ENCODE measurements at regions not wholly inside any gene's neighbourhood (a gene's known extent, or its start where the extent isn't known, plus 50 kb on each side); places are given as distances from the start of the nearest gene placed in this dataset.
"Not testable (repeated sequence)": the region's sequence is repeated elsewhere in the genome, so short reads cannot be mapped to it uniquely, and the experiment has no call there.

GRCh38 chr4:154039435-154040343 is 250.8 kb upstream of the SFRP2 start:
- no peak for DNase-seq (ENCODE audit: low read depth in 1 of 2, low spot score in 1 of 2)
- TF ChIP-seq JUND (IDR thresholded peaks at IDR 0.05; ENCODE audit: low read depth): no peak
- in situ Hi-C loops (cut with HindIII; ENCODE audit: low pct_unique_long_range_greater_than_20kb, low sequenced_read_pairs): no loop called here

GRCh38 chr4:154036856-154037255 is 248.0 kb upstream of the SFRP2 start:
- no peak for DNase-seq (ENCODE audit: low read depth in 1 of 2, low spot score in 1 of 2)
- TF ChIP-seq JUND (IDR thresholded peaks at IDR 0.05; ENCODE audit: low read depth): no peak
- in situ Hi-C loops (cut with HindIII; ENCODE audit: low pct_unique_long_range_greater_than_20kb, low sequenced_read_pairs): no loop called here

- in situ Hi-C loops (cut with HindIII; ENCODE audit: low pct_unique_long_range_greater_than_20kb, low sequenced_read_pairs): no loop called here
- DNase-seq (ENCODE audit: low read depth in 1 of 2, low spot score in 1 of 2): no peak
- TF ChIP-seq JUND (IDR thresholded peaks at IDR 0.05; ENCODE audit: low read depth): no peak
Measured at GRCh38 chr4:154035341-154035740, 246.5 kb upstream of the SFRP2 start.

- in situ Hi-C loops (cut with HindIII; ENCODE audit: low pct_unique_long_range_greater_than_20kb, low sequenced_read_pairs): no loop called here
- no peak for DNase-seq (ENCODE audit: low read depth in 1 of 2, low spot score in 1 of 2)
- no peak for TF ChIP-seq JUND (IDR thresholded peaks at IDR 0.05; ENCODE audit: low read depth)
Measured at GRCh38 chr4:154033921-154034320, 245.0 kb upstream of the SFRP2 start.

- in situ Hi-C loops (cut with HindIII; ENCODE audit: low pct_unique_long_range_greater_than_20kb, low sequenced_read_pairs): no loop called here
- DNase-seq (ENCODE audit: low read depth in 1 of 2, low spot score in 1 of 2): no peak
- no peak for TF ChIP-seq JUND (IDR thresholded peaks at IDR 0.05; ENCODE audit: low read depth)
Measured at GRCh38 chr4:154032914-154033313, 244.0 kb upstream of the SFRP2 start.

GRCh38 chr4:154030746-154031145 is 241.9 kb upstream of the SFRP2 start:
- TF ChIP-seq JUND (IDR thresholded peaks at IDR 0.05; ENCODE audit: low read depth): no peak
- no peak for DNase-seq (ENCODE audit: low read depth in 1 of 2, low spot score in 1 of 2)
- in situ Hi-C loops (cut with HindIII; ENCODE audit: low pct_unique_long_range_greater_than_20kb, low sequenced_read_pairs): no loop called here

GRCh38 chr4:154030152-154030551 is 241.3 kb upstream of the SFRP2 start:
- in situ Hi-C loops (cut with HindIII; ENCODE audit: low pct_unique_long_range_greater_than_20kb, low sequenced_read_pairs): no loop called here
- no peak for TF ChIP-seq JUND (IDR thresholded peaks at IDR 0.05; ENCODE audit: low read depth)
- no peak for DNase-seq (ENCODE audit: low read depth in 1 of 2, low spot score in 1 of 2)

GRCh38 chr4:154029171-154029570 is 240.3 kb upstream of the SFRP2 start:
- no peak for TF ChIP-seq JUND (IDR thresholded peaks at IDR 0.05; ENCODE audit: low read depth)
- in situ Hi-C loops (cut with HindIII; ENCODE audit: low pct_unique_long_range_greater_than_20kb, low sequenced_read_pairs): no loop called here
- no peak for DNase-seq (ENCODE audit: low read depth in 1 of 2, low spot score in 1 of 2)

GRCh38 chr4:154025110-154025509 is 236.2 kb upstream of the SFRP2 start:
- no peak for DNase-seq (ENCODE audit: low read depth in 1 of 2, low spot score in 1 of 2)
- in situ Hi-C loops (cut with HindIII; ENCODE audit: low pct_unique_long_range_greater_than_20kb, low sequenced_read_pairs): no loop called here
- TF ChIP-seq JUND (IDR thresholded peaks at IDR 0.05; ENCODE audit: low read depth): no peak

GRCh38 chr4:154024097-154024694 is 235.3 kb upstream of the SFRP2 start:
- in situ Hi-C loops (cut with HindIII; ENCODE audit: low pct_unique_long_range_greater_than_20kb, low sequenced_read_pairs): no loop called here
- DNase-seq (ENCODE audit: low read depth in 1 of 2, low spot score in 1 of 2): peak in 1 of 2 experiments; percentile 7
- TF ChIP-seq JUND (IDR thresholded peaks at IDR 0.05; ENCODE audit: low read depth): no peak

GRCh38 chr4:154023671-154024070 is 234.8 kb upstream of the SFRP2 start:
- DNase-seq (ENCODE audit: low read depth in 1 of 2, low spot score in 1 of 2); in situ Hi-C loops (cut with HindIII; ENCODE audit: low pct_unique_long_range_greater_than_20kb, low sequenced_read_pairs): not testable (repeated sequence)

GRCh38 chr4:154019811-154020210 is 230.9 kb upstream of the SFRP2 start:
- no peak for DNase-seq (ENCODE audit: low read depth in 1 of 2, low spot score in 1 of 2)
- no peak for TF ChIP-seq JUND (IDR thresholded peaks at IDR 0.05; ENCODE audit: low read depth)
- in situ Hi-C loops (cut with HindIII; ENCODE audit: low pct_unique_long_range_greater_than_20kb, low sequenced_read_pairs): no loop called here

GRCh38 chr4:154018659-154019058 is 229.8 kb upstream of the SFRP2 start:
- TF ChIP-seq JUND (IDR thresholded peaks at IDR 0.05; ENCODE audit: low read depth): no peak
- in situ Hi-C loops (cut with HindIII; ENCODE audit: low pct_unique_long_range_greater_than_20kb, low sequenced_read_pairs): no loop called here
- no peak for DNase-seq (ENCODE audit: low read depth in 1 of 2, low spot score in 1 of 2)
